ENCODE measurements at regions not wholly inside any gene's neighbourhood (a gene's known extent, or its start where the extent isn't known, plus 50 kb on each side); places are given as distances from the start of the nearest gene placed in this dataset.

DNA sequence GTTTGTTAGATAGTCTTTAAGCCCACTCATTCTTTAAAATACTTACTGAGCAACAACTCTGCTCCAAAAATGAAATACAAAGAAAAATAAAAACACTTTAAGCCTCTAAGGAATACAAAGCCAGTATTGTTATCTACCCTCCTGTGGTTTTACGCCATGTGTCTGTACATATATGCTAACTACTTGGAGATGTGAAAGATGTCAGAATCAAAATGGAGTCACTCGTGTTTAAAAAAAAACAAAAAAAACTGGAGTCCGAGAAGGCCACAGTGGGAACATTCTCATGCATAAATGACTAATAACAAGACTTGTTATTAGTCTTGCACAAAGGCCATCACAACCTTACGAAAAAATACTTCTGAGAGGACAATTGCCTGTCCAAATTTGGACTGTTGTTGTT, 393.1 kb downstream of the TBC1D4 start (continued):
- TF ChIP-seq, protein P1, sequence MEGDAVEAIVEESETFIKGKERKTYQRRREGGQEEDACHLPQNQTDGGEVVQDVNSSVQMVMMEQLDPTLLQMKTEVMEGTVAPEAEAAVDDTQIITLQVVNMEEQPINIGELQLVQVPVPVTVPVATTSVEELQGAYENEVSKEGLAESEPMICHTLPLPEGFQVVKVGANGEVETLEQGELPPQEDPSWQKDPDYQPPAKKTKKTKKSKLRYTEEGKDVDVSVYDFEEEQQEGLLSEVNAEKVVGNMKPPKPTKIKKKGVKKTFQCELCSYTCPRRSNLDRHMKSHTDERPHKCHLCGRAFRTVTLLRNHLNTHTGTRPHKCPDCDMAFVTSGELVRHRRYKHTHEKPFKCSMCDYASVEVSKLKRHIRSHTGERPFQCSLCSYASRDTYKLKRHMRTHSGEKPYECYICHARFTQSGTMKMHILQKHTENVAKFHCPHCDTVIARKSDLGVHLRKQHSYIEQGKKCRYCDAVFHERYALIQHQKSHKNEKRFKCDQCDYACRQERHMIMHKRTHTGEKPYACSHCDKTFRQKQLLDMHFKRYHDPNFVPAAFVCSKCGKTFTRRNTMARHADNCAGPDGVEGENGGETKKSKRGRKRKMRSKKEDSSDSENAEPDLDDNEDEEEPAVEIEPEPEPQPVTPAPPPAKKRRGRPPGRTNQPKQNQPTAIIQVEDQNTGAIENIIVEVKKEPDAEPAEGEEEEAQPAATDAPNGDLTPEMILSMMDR (conservative IDR thresholded peaks at IDR 0.05; ENCODE audit: low read depth in 2 of 2), result no peak
- TF ChIP-seq JUNB (IDR thresholded peaks at IDR 0.05; ENCODE audit: unreplicated experiment) (no peak), EZH2phosphoT487 (IDR thresholded peaks at IDR 0.05; ENCODE audit: unreplicated experiment) (no peak)
- TF ChIP-seq, protein P2, sequence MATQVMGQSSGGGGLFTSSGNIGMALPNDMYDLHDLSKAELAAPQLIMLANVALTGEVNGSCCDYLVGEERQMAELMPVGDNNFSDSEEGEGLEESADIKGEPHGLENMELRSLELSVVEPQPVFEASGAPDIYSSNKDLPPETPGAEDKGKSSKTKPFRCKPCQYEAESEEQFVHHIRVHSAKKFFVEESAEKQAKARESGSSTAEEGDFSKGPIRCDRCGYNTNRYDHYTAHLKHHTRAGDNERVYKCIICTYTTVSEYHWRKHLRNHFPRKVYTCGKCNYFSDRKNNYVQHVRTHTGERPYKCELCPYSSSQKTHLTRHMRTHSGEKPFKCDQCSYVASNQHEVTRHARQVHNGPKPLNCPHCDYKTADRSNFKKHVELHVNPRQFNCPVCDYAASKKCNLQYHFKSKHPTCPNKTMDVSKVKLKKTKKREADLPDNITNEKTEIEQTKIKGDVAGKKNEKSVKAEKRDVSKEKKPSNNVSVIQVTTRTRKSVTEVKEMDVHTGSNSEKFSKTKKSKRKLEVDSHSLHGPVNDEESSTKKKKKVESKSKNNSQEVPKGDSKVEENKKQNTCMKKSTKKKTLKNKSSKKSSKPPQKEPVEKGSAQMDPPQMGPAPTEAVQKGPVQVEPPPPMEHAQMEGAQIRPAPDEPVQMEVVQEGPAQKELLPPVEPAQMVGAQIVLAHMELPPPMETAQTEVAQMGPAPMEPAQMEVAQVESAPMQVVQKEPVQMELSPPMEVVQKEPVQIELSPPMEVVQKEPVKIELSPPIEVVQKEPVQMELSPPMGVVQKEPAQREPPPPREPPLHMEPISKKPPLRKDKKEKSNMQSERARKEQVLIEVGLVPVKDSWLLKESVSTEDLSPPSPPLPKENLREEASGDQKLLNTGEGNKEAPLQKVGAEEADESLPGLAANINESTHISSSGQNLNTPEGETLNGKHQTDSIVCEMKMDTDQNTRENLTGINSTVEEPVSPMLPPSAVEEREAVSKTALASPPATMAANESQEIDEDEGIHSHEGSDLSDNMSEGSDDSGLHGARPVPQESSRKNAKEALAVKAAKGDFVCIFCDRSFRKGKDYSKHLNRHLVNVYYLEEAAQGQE (IDR thresholded peaks at IDR 0.05; ENCODE audit: unreplicated experiment), result no peak

DNA sequence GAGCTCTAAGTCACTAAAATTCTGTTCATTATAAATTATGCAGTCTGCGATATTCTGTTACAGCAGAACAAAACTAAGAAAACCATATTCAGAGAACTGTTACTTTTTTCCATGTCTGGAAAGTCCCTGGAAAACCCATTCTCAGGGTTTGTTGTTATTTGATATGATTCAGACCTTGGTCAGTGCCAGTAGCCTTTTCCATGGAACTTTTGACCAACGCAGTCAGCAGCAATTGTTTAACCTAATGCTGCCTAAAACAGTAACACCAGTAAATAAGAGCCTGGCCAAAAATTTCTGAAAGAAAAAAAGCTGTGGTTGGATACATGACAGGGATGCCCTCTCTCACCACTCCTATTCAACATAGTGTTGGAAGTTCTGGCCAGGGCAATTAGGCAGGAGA, 402.7 kb downstream of the TBC1D4 start:
- DNase-seq (ENCODE audit: low spot score), result no peak
- Histone ChIP-seq H3K27ac (ENCODE audit: low read depth) (no peak overlapping the region), H3K4me3 (no peak overlapping the region), H3K27me3 (ENCODE audit: insufficient read depth) (no peaks in the 10 kb centered on the region), H4K20me1 (replicated peaks; ENCODE audit: insufficient read depth) (no peaks in the 10 kb centered on the region), H3K36me3 (ENCODE audit: insufficient read depth) (no peaks in the 10 kb centered on the region), H3K79me2 (replicated peaks; ENCODE audit: insufficient read depth) (no peaks in the 10 kb centered on the region), H2AFZ (no peak overlapping the region), H3F3A (replicated peaks; ENCODE audit: low read depth) (no peaks in the 10 kb centered on the region), H3K4me1 (ENCODE audit: insufficient read depth) (no peaks in the 10 kb centered on the region), H3K9me2 (ENCODE audit: insufficient read depth) (no peaks in the 10 kb centered on the region), H3K4me2 (no peak overlapping the region)
- no peaks in the 10 kb centered on the region for H3K9me3 Mint-ChIP-seq
- ATAC-seq, result no peak
- no peak overlapping the region for H3K4me3 Mint-ChIP-seq
- no peaks in the 10 kb centered on the region for H3K36me3 Mint-ChIP-seq (ENCODE audit: low read depth)
- H3K27ac Mint-ChIP-seq, result no peak overlapping the region
- peaks cover 2% of the 10 kb centered on the region; the same call in 2 of the 3 replicates for H3K4me1 Mint-ChIP-seq
- H3K27me3 Mint-ChIP-seq (ENCODE audit: insufficient read depth, low read depth, poor library complexity), result no peaks in the 10 kb centered on the region
- TF ChIP-seq, protein P2 (IDR thresholded peaks at IDR 0.05; ENCODE audit: unreplicated experiment), result no peak
- no peak for TF ChIP-seq ZNF114 (CRISPR knock-in tag; IDR thresholded peaks at IDR 0.05)
- TF ChIP-seq, protein P3, sequence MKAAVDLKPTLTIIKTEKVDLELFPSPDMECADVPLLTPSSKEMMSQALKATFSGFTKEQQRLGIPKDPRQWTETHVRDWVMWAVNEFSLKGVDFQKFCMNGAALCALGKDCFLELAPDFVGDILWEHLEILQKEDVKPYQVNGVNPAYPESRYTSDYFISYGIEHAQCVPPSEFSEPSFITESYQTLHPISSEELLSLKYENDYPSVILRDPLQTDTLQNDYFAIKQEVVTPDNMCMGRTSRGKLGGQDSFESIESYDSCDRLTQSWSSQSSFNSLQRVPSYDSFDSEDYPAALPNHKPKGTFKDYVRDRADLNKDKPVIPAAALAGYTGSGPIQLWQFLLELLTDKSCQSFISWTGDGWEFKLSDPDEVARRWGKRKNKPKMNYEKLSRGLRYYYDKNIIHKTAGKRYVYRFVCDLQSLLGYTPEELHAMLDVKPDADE (IDR thresholded peaks at IDR 0.05), result no peak
- TF ChIP-seq EZH2 (IDR thresholded peaks at IDR 0.05; ENCODE audit: low read depth, unreplicated experiment), result no peak
- TF ChIP-seq, protein P4, sequence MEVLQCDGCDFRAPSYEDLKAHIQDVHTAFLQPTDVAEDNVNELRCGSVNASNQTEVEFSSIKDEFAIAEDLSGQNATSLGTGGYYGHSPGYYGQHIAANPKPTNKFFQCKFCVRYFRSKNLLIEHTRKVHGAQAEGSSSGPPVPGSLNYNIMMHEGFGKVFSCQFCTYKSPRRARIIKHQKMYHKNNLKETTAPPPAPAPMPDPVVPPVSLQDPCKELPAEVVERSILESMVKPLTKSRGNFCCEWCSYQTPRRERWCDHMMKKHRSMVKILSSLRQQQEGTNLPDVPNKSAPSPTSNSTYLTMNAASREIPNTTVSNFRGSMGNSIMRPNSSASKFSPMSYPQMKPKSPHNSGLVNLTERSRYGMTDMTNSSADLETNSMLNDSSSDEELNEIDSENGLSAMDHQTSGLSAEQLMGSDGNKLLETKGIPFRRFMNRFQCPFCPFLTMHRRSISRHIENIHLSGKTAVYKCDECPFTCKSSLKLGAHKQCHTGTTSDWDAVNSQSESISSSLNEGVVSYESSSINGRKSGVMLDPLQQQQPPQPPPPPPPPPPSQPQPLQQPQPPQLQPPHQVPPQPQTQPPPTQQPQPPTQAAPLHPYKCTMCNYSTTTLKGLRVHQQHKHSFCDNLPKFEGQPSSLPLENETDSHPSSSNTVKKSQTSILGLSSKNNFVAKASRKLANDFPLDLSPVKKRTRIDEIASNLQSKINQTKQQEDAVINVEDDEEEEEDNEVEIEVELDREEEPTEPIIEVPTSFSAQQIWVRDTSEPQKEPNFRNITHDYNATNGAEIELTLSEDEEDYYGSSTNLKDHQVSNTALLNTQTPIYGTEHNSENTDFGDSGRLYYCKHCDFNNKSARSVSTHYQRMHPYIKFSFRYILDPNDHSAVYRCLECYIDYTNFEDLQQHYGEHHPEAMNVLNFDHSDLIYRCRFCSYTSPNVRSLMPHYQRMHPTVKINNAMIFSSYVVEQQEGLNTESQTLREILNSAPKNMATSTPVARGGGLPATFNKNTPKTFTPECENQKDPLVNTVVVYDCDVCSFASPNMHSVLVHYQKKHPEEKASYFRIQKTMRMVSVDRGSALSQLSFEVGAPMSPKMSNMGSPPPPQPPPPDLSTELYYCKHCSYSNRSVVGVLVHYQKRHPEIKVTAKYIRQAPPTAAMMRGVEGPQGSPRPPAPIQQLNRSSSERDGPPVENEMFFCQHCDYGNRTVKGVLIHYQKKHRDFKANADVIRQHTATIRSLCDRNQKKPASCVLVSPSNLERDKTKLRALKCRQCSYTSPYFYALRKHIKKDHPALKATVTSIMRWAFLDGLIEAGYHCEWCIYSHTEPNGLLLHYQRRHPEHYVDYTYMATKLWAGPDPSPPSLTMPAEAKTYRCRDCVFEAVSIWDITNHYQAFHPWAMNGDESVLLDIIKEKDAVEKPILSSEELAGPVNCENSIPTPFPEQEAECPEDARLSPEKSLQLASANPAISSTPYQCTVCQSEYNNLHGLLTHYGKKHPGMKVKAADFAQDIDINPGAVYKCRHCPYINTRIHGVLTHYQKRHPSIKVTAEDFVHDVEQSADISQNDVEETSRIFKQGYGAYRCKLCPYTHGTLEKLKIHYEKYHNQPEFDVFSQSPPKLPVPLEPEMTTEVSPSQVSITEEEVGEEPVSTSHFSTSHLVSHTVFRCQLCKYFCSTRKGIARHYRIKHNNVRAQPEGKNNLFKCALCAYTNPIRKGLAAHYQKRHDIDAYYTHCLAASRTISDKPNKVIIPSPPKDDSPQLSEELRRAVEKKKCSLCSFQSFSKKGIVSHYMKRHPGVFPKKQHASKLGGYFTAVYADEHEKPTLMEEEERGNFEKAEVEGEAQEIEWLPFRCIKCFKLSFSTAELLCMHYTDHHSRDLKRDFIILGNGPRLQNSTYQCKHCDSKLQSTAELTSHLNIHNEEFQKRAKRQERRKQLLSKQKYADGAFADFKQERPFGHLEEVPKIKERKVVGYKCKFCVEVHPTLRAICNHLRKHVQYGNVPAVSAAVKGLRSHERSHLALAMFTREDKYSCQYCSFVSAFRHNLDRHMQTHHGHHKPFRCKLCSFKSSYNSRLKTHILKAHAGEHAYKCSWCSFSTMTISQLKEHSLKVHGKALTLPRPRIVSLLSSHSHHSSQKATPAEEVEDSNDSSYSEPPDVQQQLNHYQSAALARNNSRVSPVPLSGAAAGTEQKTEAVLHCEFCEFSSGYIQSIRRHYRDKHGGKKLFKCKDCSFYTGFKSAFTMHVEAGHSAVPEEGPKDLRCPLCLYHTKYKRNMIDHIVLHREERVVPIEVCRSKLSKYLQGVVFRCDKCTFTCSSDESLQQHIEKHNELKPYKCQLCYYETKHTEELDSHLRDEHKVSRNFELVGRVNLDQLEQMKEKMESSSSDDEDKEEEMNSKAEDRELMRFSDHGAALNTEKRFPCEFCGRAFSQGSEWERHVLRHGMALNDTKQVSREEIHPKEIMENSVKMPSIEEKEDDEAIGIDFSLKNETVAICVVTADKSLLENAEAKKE (CRISPR knock-in tag; IDR thresholded peaks at IDR 0.05), result no peak
- TF ChIP-seq CREB1 (CRISPR knock-in tag; IDR thresholded peaks at IDR 0.05; ENCODE audit: low read depth), result no peak
